ENCODE measurements at regions not wholly inside any gene's neighbourhood (a gene's known extent, or its start where the extent isn't known, plus 50 kb on each side); places are given as distances from the start of the nearest gene placed in this dataset.

DNA sequence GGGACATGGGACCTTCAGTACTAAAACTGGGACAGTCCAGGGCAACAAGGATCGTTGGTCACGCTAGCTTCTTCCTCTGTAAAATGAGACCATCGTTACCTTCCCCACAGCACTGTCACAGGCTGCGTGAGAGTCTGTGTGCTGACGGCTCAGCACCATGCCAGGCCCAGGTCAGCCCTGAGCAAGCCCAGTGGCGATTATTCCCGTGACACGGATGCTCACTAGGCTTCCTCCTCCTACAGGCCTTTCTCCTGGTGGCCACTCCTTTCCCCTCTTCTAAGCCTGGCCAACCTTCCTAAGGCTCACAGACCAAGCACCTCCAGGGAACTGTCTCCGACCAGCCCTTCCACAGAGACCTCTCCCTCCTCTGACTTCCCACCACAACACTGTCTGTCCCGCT, 69.3 kb upstream of the RUNX3 start:
- Mint-ChIP-seq H3K9me3 (peaks cover 8% of the 10 kb centered on the region), H3K27me3 (no peaks in the 10 kb centered on the region), H3K27ac (no peak overlapping the region), H3K4me3 (no peak overlapping the region), H3K4me1 (peaks cover 77% of the 10 kb centered on the region), H3K36me3 (ENCODE audit: low read depth) (peaks cover 11% of the 10 kb centered on the region)
- DNase-seq: no peak
- POLR2A ChIA-PET: interaction anchor here (0.9 to 2.5 kb wide), 4 partner anchors 8 to 23 kb away, joined by 3 to 15 read pairs (median 6); no protein-coding TSS in a partner anchor
- CTCF ChIA-PET: interaction anchor here (0.9 kb wide), 1 partner anchor 23 kb away, joined by 3 read pairs; no protein-coding TSS in a partner anchor

DNA sequence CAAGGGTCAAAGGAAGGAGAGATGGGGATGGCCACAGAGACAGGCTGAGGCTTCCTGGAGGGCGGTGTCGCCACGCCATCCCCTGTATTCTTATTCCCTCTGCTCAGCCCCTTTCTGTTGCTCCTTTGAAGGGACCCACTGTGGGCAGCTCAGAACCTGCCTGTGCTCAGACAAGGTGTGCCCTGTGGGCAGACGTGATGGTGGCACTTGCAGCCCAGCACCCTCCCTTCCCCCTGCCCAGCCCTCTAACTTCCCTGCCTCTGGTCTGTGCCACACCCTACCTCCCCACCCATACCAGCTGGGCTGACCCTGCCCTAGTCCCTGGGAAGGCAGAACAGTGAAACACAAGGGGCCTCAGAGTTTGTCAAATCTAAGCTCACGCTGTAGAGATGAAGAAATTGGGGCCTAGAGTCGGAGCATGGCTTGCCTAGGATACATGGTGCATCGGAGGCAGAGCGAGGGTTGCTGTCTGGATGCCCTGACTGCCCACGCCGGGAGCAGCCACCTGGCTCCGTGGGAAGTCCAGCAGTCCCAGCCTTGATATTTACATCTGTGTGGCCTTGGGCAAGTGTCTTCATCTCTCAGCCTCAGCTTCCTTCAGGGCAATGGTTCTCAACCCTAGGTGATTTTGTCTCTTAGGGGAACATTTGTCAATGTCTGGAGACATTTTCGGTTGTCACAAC, 68.6 kb upstream of the RUNX3 start:
- H3K4me1 Mint-ChIP-seq: peaks cover 77% of the 10 kb centered on the region
- H3K36me3 Mint-ChIP-seq (ENCODE audit: low read depth): peaks cover 11% of the 10 kb centered on the region
- H3K27ac Mint-ChIP-seq: peak overlapping the region; percentile 35
- H3K4me3 Mint-ChIP-seq: no peak overlapping the region
- DNase-seq: no peak
- H3K9me3 Mint-ChIP-seq: peaks cover 8% of the 10 kb centered on the region
- ChIA-PET POLR2A (interaction anchor here (0.9 to 2.5 kb wide), 5 partner anchors 9 to 24 kb away, joined by 3 to 15 read pairs (median 4); no protein-coding TSS in a partner anchor), CTCF (interaction anchor here (0.8 kb wide), 1 partner anchor 103 kb away, joined by 4 read pairs; no protein-coding TSS in a partner anchor)
- H3K27me3 Mint-ChIP-seq: no peaks in the 10 kb centered on the region

DNA sequence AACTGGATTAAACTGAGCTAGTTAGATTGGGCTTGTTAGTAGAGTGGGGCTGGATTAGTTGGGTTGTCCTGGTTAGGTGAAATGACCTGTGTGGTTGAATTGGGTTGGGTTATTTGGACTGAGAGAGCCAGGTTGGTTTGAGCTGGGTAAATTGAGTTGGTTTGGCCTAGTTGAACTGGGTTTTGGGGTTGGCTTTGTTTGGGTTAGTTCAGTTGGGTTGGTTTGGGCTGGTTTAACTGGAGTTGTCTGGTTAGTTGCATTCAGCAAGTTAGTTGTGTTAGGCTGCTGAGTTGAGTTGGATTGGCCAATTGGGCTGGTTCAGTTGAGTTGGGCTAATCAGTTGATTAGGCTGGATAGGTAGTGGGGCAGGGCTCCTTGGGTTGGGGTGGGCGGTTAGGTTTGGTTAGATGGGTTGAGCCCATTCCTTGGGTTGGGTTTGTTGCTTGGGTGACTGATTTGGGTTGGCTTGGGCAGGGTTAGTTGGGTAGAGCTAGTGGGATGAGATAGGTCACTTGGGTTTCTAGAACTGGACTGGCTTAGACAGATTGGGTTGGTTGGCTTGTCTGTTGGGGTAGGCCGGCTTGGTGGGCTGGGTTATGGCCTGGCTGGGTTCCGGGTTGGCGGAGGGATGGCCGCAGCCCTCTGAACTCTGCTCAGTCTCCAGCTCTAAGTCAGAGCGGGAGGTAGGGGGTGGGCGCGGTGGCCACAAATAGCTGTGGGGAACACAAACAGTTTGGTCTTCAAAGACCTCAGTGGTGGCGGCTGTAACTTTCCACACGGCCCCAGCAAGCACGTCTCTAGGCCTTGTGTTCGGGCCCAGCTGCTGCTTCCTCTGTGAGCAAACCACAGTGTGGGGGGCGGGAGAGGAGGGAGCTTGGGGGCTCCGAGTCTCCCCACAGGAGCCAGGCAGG, 67.2 kb upstream of the RUNX3 start:
- peaks cover 8% of the 10 kb centered on the region for H3K9me3 Mint-ChIP-seq
- H3K4me1 Mint-ChIP-seq: peaks cover 85% of the 10 kb centered on the region
- H3K36me3 Mint-ChIP-seq (ENCODE audit: low read depth): peaks cover 11% of the 10 kb centered on the region
- peak overlapping the region; percentile 38 for H3K27ac Mint-ChIP-seq
- no peak overlapping the region for H3K4me3 Mint-ChIP-seq
- no peak for DNase-seq
- ChIA-PET POLR2A (interaction anchor here (1.4 to 8.2 kb wide), 3 partner anchors 10 to 25 kb away, joined by 3 to 50 read pairs (median 15); no protein-coding TSS in a partner anchor), CTCF (interaction anchor here (3.0 kb wide), 1 partner anchor 40 kb away, joined by 13 read pairs; no protein-coding TSS in a partner anchor)
- H3K27me3 Mint-ChIP-seq: no peaks in the 10 kb centered on the region

DNA sequence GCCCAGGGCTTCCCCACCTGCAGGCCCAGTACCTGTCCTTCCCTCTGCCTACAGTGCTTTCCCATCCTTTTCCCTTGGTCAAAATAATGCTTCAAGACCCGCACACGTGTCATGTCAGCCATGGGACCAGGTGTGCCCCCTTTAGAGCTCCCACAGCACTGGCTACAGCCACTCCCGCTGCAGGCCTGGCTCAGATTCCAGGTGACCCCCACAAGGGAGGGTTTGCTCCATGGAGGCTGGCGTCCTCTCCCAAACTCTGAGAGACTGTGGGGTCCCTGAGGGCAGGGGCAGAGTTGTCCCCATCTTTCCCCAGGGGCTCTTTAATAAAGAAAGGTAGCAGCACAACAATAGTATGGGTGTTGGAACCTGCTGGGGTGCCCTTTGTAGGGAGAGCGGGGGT, 66.4 kb upstream of the RUNX3 start:
- DNase-seq: no peak
- Mint-ChIP-seq H3K4me3 (no peak overlapping the region), H3K9me3 (peaks cover 8% of the 10 kb centered on the region), H3K4me1 (peaks cover 91% of the 10 kb centered on the region), H3K36me3 (ENCODE audit: low read depth) (peaks cover 11% of the 10 kb centered on the region), H3K27ac (peak overlapping the region; percentile 38), H3K27me3 (no peaks in the 10 kb centered on the region)
- ChIA-PET POLR2A (interaction anchor here (1.1 to 8.2 kb wide), 3 partner anchors 26 to 41 kb away, joined by 3 to 50 read pairs (median 4); no protein-coding TSS in a partner anchor), CTCF (interaction anchor here (3.0 kb wide), 1 partner anchor 41 kb away, joined by 13 read pairs; no protein-coding TSS in a partner anchor)

DNA sequence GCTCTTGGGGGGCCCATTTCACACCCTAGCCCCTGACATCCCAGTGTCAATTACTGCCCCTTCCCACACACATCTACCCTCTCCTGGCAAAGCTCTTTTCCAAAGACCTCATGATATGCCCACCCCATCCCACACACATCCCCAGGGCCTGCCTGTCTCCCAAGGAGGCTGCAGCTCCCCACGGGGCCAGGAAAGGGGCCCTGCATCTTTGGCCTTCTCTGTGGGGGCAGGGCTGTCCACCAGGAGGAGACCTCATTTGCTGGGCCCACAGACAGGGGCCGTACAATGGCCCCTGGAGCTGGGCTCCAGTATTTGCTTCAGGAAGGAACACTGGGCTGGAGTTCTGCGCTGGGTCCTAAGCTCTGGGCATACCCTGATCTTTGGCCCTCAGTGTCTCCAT, 65.6 kb upstream of the RUNX3 start:
- Mint-ChIP-seq H3K9me3 (peaks cover 8% of the 10 kb centered on the region), H3K4me3 (no peak overlapping the region)

DNA sequence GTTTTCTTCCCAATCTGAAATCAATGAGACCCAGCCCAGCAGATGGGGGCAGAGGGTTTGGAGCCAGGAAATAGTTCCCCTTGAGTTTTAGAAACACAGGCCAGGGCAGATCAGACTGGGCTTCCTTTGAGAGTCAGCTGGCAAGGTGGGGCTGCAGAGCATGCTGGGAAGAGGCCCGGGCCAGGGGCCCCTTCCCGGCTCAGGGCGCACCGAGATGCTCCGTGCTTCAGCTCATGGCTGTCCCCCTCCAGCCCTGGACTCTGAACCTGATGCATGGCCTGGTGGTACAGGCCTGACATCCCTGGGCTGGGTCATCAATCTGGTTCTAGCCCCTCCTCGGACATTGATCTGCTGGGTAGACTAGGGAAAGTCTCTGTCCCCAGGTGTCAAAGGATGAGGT, 65.1 kb upstream of the RUNX3 start:
- ChIA-PET CTCF (interaction anchor here (1.3 to 3.0 kb wide), 2 partner anchors 32 to 43 kb away, joined by 3 to 13 read pairs; no protein-coding TSS in a partner anchor), POLR2A (interaction anchor here (0.9 to 8.2 kb wide), 4 partner anchors 10 to 39 kb away, joined by 3 to 50 read pairs (median 4); no protein-coding TSS in a partner anchor)
- peaks cover 8% of the 10 kb centered on the region for H3K9me3 Mint-ChIP-seq
- no peak overlapping the region for H3K27ac Mint-ChIP-seq
- H3K36me3 Mint-ChIP-seq (ENCODE audit: low read depth): peaks cover 11% of the 10 kb centered on the region
- peaks cover 93% of the 10 kb centered on the region for H3K4me1 Mint-ChIP-seq
- no peak overlapping the region for H3K4me3 Mint-ChIP-seq
- DNase-seq: no peak
- no peaks in the 10 kb centered on the region for H3K27me3 Mint-ChIP-seq

More for the DNA sequence above, 65.6 kb upstream of the RUNX3 start:
- CTCF ChIA-PET: interaction anchor here (1.3 to 3.0 kb wide), 2 partner anchors 32 to 42 kb away, joined by 3 to 13 read pairs; no protein-coding TSS in a partner anchor
- Mint-ChIP-seq H3K27ac (no peak overlapping the region), H3K36me3 (ENCODE audit: low read depth) (peaks cover 11% of the 10 kb centered on the region), H3K27me3 (no peaks in the 10 kb centered on the region), H3K4me1 (peaks cover 91% of the 10 kb centered on the region)
- POLR2A ChIA-PET: interaction anchor here (0.9 to 8.2 kb wide), 5 partner anchors 10 to 41 kb away, joined by 3 to 50 read pairs (median 3); no protein-coding TSS in a partner anchor
- no peak for DNase-seq

DNA sequence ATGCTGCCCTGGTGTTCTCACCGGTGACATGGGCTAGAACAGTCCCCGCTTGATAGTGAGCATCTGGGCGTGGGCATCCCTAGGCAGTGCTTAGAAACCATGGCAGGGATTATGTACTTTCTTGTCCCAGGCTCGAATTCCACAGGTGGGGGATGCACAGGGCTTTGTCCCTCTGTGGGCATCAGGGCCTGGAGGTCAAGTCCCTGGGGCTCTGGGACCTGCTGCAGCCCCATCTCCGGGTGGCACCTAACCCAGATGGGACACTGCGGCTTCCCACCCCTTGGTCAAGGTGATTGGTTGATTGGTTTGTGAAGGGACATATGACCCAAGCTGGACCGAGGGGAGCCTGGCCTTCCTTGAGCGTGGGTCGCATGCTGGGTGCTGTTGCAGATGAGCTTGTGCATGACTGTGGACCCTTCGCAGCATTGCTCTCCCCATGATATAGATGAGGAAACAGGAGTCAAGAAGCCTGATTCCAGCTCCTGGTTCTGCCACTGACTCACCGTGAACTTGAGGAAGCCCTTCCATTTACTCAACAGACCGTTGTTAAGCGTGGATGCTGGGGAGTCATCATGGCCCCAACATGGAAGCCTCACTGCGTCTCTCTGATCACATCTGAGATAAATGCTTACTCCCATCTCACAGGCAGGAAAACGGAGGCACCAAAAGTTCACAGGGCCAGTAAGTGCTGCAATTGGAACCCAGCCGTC, 64.0 kb upstream of the RUNX3 start:
- H3K4me1 Mint-ChIP-seq: peaks cover 90% of the 10 kb centered on the region
- peak overlapping the region; percentile 97 for H3K27ac Mint-ChIP-seq
- ChIA-PET POLR2A (interaction anchor here (0.8 to 8.2 kb wide), 8 partner anchors 9 to 40 kb away, joined by 3 to 50 read pairs (median 4); no protein-coding TSS in a partner anchor), CTCF (interaction anchor here (0.9 to 5.4 kb wide), 4 partner anchors 28 to 43 kb away, joined by 3 to 31 read pairs (median 4); no protein-coding TSS in a partner anchor)
- peaks cover 8% of the 10 kb centered on the region for H3K9me3 Mint-ChIP-seq
- peaks cover 11% of the 10 kb centered on the region for H3K36me3 Mint-ChIP-seq (ENCODE audit: low read depth)
- H3K27me3 Mint-ChIP-seq: peaks cover under 1% of the 10 kb centered on the region
- H3K4me3 Mint-ChIP-seq: no peak overlapping the region
- DNase-seq: no peak

DNA sequence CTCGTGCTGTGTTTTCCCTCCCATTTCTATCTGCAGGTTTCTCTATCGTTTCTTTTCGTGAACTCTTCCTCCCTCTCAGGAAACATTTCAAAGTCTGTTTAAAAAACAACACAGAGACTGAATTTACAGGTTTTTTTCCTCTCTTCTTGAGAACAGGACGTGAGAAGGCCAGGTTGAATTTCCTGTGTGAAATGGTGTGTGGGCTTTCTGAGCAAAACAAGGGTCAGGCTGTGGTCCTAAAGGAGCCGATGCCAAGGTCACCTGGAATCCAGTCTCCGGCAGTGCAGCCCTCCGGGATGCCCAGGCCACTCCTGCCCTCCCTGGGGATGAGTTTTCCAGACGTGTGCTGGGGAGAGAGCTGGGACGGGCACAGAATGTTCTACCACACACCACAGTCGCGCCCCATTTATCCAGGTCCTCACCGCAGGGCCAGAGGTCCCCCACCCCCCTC, 62.7 kb upstream of the RUNX3 start:
- Mint-ChIP-seq H3K4me1 (peaks cover 92% of the 10 kb centered on the region), H3K4me3 (peak overlapping the region; percentile 60), H3K27ac (peak overlapping the region; percentile 97), H3K36me3 (ENCODE audit: low read depth) (peaks cover 11% of the 10 kb centered on the region), H3K27me3 (peaks cover 6% of the 10 kb centered on the region), H3K9me3 (peaks cover 8% of the 10 kb centered on the region)
- POLR2A ChIA-PET: interaction anchor here (1.0 to 8.2 kb wide), 10 partner anchors 8 to 44 kb away, joined by 3 to 50 read pairs (median 4); no protein-coding TSS in a partner anchor
- CTCF ChIA-PET: interaction anchor here (1.6 to 5.4 kb wide), 2 partner anchors 30 to 44 kb away, joined by 4 to 31 read pairs; no protein-coding TSS in a partner anchor
- no peak for DNase-seq

DNA sequence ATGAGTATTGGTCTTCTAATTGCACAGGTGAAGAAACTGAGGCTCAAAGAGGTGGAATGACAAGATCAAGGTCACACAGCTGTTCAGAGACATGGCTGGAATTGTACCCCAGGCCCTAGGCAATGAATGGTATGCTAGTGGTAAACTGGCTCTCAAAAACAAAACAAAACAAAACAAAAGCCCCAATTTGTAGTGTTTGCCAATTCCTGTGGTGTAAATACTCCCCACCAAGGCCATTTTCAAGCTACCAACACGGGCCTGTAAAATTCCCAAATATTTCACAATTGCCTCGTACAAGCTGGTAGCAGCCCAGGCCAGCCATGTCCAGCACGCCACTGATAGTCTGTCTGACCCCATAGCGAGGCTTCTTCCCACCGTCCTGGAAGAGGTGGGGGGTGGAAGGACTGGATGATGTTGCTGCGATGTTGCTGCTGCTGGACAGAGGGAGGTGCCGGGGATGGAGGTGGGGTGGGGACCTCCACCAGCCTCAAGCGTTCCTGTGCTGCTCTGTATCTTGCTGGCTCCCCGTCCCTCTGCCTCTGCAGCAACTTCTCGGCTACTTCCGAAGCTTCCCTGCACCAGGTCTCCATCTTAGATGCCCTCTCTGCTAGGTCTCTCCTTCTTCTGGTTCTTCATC, 62.2 kb upstream of the RUNX3 start:
- Mint-ChIP-seq H3K27ac (peak overlapping the region; percentile 97), H3K9me3 (peaks cover 6% of the 10 kb centered on the region), H3K36me3 (ENCODE audit: low read depth) (peaks cover 8% of the 10 kb centered on the region), H3K4me1 (peaks cover 92% of the 10 kb centered on the region), H3K4me3 (peak overlapping the region; percentile 60), H3K27me3 (peaks cover 10% of the 10 kb centered on the region)
- no peak for DNase-seq
- POLR2A ChIA-PET: interaction anchor here (1.1 to 8.2 kb wide), 8 partner anchors 8 to 45 kb away, joined by 3 to 50 read pairs (median 5); no protein-coding TSS in a partner anchor
- CTCF ChIA-PET: interaction anchor here (0.8 to 5.4 kb wide), 3 partner anchors 27 to 44 kb away, joined by 4 to 31 read pairs (median 4); no protein-coding TSS in a partner anchor

DNA sequence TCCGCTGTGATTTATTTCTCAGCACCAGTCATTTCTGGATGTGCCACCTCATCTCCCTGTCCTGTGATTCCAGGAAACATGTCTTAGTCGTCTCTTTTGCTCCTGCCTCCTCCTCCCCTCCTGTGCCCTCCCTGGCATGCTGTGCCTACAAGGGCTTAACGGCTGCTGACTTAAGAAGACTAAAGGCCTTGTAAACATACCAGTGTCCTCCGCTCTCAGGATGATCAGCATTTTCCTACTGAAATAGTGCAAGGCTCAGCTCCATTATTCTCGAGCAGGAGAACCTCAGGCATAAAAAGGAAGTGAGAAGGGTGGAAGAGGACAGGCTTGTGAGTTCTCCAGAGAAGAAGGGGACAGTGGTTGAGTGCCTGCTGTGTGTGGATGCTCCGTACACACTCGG, 61.6 kb upstream of the RUNX3 start:
- Mint-ChIP-seq H3K27me3 (peaks cover 10% of the 10 kb centered on the region), H3K27ac (peak overlapping the region; percentile 97), H3K36me3 (ENCODE audit: low read depth) (peaks cover 3% of the 10 kb centered on the region), H3K4me1 (peaks cover 89% of the 10 kb centered on the region), H3K9me3 (peaks cover under 1% of the 10 kb centered on the region), H3K4me3 (peak overlapping the region; percentile 60)
- DNase-seq: peak; percentile 43
- ChIA-PET POLR2A (interaction anchor here (1.1 to 8.2 kb wide), 6 partner anchors 13 to 45 kb away, joined by 3 to 50 read pairs (median 6); no protein-coding TSS in a partner anchor), CTCF (interaction anchor here (0.8 to 5.4 kb wide), 4 partner anchors 10 to 45 kb away, joined by 3 to 31 read pairs (median 4); no protein-coding TSS in a partner anchor)
